Brain pericyte (primary cell): ENCODE measurements at regions not wholly inside any gene's neighbourhood (a gene's known extent, or its start where the extent isn't known, plus 50 kb on each side); places are given as distances from the start of the nearest gene placed in this dataset.

ENCODE experiments used
- DNase-seq: peaks from one replicate; pipeline ENCODE4 v3.0.0-alpha.2; 2012; ENCODE audit warnings: low read depth, low spot score

GRCh38 chr21:38696579-38696978 is 109.2 kb upstream of the ETS2 start:
- DNase-seq: no peak

- no peak for DNase-seq
Measured at GRCh38 chr21:38699048-38699447, 106.7 kb upstream of the ETS2 start.

GRCh38 chr21:38702196-38702595 is 103.5 kb upstream of the ETS2 start:
- DNase-seq: no peak

GRCh38 chr21:38709876-38710275 is 95.9 kb upstream of the ETS2 start:
- DNase-seq: no peak

- no peak for DNase-seq
Measured at GRCh38 chr21:38712071-38712470, 93.7 kb upstream of the ETS2 start.

- no peak for DNase-seq
Measured at GRCh38 chr21:38712664-38713063, 93.1 kb upstream of the ETS2 start.

- DNase-seq: no peak
Measured at GRCh38 chr21:38714039-38714817, 91.5 kb upstream of the ETS2 start.

- DNase-seq: no peak
Measured at GRCh38 chr21:38714999-38715398, 90.7 kb upstream of the ETS2 start.

GRCh38 chr21:38716088-38716487 is 89.6 kb upstream of the ETS2 start:
- no peak for DNase-seq

- no peak for DNase-seq
Measured at GRCh38 chr21:38716942-38717341, 88.8 kb upstream of the ETS2 start.

GRCh38 chr21:38718481-38718880 is 87.2 kb upstream of the ETS2 start:
- no peak for DNase-seq

- no peak for DNase-seq
Measured at GRCh38 chr21:38720074-38720473, 85.7 kb upstream of the ETS2 start.

- no peak for DNase-seq
Measured at GRCh38 chr21:38721055-38721454, 84.7 kb upstream of the ETS2 start.

GRCh38 chr21:38721958-38722357 is 83.8 kb upstream of the ETS2 start:
- no peak for DNase-seq

GRCh38 chr21:38725196-38726157 is 80.3 kb upstream of the ETS2 start:
- DNase-seq: no peak

- no peak for DNase-seq
Measured at GRCh38 chr21:38726482-38726881, 79.2 kb upstream of the ETS2 start.

GRCh38 chr21:38729291-38729690 is 76.4 kb upstream of the ETS2 start:
- DNase-seq: no peak

GRCh38 chr21:38729754-38730379 is 75.9 kb upstream of the ETS2 start:
- no peak for DNase-seq

GRCh38 chr21:38733972-38734546 is 71.7 kb upstream of the ETS2 start:
- peak; percentile 68 for DNase-seq

GRCh38 chr21:38734646-38735365 is 70.9 kb upstream of the ETS2 start:
- DNase-seq: no peak

- no peak for DNase-seq
Measured at GRCh38 chr21:38735626-38736206, 70.0 kb upstream of the ETS2 start.
